NB4 (cell line): ENCODE measurements at regions not wholly inside any gene's neighbourhood (a gene's known extent, or its start where the extent isn't known, plus 50 kb on each side); places are given as distances from the start of the nearest gene placed in this dataset.
"Not testable (repeated sequence)": the region's sequence is repeated elsewhere in the genome, so short reads cannot be mapped to it uniquely, and the experiment has no call there.

Experiments
- CTCF ChIP-seq: IDR thresholded peaks from one replicate; pipeline ENCODE4 v1.5.1; 2012; ENCODE audit warnings: low read depth, low read length
- MAX ChIP-seq: IDR thresholded peaks from 2 replicates; pipeline ENCODE4 v1.6.1; 2011; ENCODE audit warnings: low read depth, low read length
- MYC ChIP-seq: IDR thresholded peaks from 2 replicates; pipeline ENCODE4 v1.6.1; 2011; ENCODE audit warnings: low read depth, low read length
- POLR2A ChIP-seq: IDR thresholded peaks from 2 replicates; pipeline ENCODE4 v1.6.1; 2011; ENCODE audit warnings: mild to moderate bottlenecking; ENCODE audit not compliant: insufficient read length; ENCODE audit errors: extremely low read depth

- not testable (repeated sequence) for TF ChIP-seq CTCF, POLR2A, MYC, MAX
Measured at GRCh38 chr4:134914250-134914649, 712.7 kb upstream of the PABPC4L start.
